SK-N-SH treated with all-trans-retinoic acid at 6 μM for 48 hours (cell line): ENCODE measurements at regions not wholly inside any gene's neighbourhood (a gene's known extent, or its start where the extent isn't known, plus 50 kb on each side); places are given as distances from the start of the nearest gene placed in this dataset.

Experiments
- ARNTL ChIP-seq: fragments of 450-650 bp; formaldehyde crosslinking; IDR thresholded peaks from 2 replicates; pipeline ENCODE4 v1.5.0; 2020; ENCODE audit warnings: low read depth, mild to moderate bottlenecking, moderate library complexity, borderline replicate concordance
- OSR1 ChIP-seq: fragments of 250-450 bp; sonication (Bioruptor Pico); IDR thresholded peaks from 2 replicates; pipeline ENCODE4 v1.8.0; 2022; ENCODE audit warnings: moderate library complexity, mild to moderate bottlenecking, inconsistent platforms
- RARB ChIP-seq: fragments of 250-450 bp; sonication (Bioruptor Pico); IDR thresholded peaks from 2 replicates; pipeline ENCODE4 v1.8.0; 2021; ENCODE audit warnings: mild to moderate bottlenecking, moderate library complexity
- TCF4 ChIP-seq: fragments of 250-450 bp; sonication (Bioruptor Pico); IDR thresholded peaks from 2 replicates; pipeline ENCODE4 v1.8.0; 2021; ENCODE audit warnings: mild to moderate bottlenecking, moderate library complexity, borderline replicate concordance
- ZFP3 ChIP-seq: fragments of 250-450 bp; sonication (Bioruptor Pico); IDR thresholded peaks from 2 replicates; pipeline ENCODE4 v1.5.0; 2020; ENCODE audit warnings: mild to moderate bottlenecking, moderate library complexity
- ZNF565 ChIP-seq: fragments of 450-650 bp; formaldehyde crosslinking; conservative IDR thresholded peaks from 2 replicates; pipeline ENCODE4 v1.5.0; 2020; ENCODE audit warnings: low read depth, mild to moderate bottlenecking, moderate library complexity
- TF ChIP-seq, protein P1 (sequence below): fragments of 250-450 bp; sonication (Bioruptor Pico); IDR thresholded peaks from 2 replicates; pipeline ENCODE4 v1.5.1; 2021; ENCODE audit warnings: mild to moderate bottlenecking, moderate library complexity

DNA sequence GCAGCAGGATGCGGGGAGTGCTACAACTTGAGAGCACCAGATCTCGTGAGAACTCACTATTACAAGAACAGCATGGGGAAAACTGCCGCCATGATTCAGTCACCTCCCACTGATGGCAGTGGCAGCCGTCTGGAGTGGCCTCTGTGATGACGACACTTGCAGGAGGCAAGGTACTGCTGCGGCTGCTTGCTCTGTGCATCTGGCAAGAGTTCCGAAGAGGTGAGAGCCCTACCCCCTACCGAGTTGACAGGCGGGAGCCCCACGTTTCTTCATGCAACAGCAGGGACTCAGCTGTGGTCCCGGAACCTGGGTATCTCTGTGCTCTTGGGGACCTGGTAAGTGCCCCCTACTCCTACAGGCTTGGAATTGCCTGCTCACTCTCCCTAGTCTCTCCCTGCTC, 1672.7 kb upstream of the TMEFF2 start:
- TF ChIP-seq RARB (CRISPR knock-in tag) (no peak), OSR1 (CRISPR knock-in tag) (no peak), TCF4 (CRISPR knock-in tag) (no peak), ZFP3 (CRISPR knock-in tag) (no peak), ZNF565 (no peak), ARNTL (CRISPR knock-in tag) (no peak)
- TF ChIP-seq, protein P1, sequence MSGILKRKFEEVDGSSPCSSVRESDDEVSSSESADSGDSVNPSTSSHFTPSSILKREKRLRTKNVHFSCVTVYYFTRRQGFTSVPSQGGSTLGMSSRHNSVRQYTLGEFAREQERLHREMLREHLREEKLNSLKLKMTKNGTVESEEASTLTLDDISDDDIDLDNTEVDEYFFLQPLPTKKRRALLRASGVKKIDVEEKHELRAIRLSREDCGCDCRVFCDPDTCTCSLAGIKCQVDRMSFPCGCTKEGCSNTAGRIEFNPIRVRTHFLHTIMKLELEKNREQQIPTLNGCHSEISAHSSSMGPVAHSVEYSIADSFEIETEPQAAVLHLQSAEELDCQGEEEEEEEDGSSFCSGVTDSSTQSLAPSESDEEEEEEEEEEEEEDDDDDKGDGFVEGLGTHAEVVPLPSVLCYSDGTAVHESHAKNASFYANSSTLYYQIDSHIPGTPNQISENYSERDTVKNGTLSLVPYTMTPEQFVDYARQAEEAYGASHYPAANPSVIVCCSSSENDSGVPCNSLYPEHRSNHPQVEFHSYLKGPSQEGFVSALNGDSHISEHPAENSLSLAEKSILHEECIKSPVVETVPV (CRISPR knock-in tag), result no peak
